Stimulated activated naive CD8-positive, alpha-beta T cell treated with anti-CD3 and anti-CD28 coated beads, Interleukin-15, amount 100 ng/mL, for 72 hours (primary cell): ENCODE measurements at regions not wholly inside any gene's neighbourhood (a gene's known extent, or its start where the extent isn't known, plus 50 kb on each side); places are given as distances from the start of the nearest gene placed in this dataset.

Experiments used
- ATAC-seq: fragments of 150-1000 bp; cut with Tn5 transposase; 2 replicates; pipeline ENCODE4 v1.10.0; 2021; ENCODE audit warnings: mild to moderate bottlenecking, moderate library complexity
- DNase-seq, 2 donors: peaks; one replicate each; pipeline ENCODE4 v3.0.0; 2021 to 2022
- H3K27ac Mint-ChIP-seq, 2 donors: one replicate each; pipeline ENCODE4 v1.8.0; 2022; ENCODE audit warnings: mild to moderate bottlenecking in 2 of 2, mixed read lengths in 2 of 2, moderate library complexity in 2 of 2
- H3K27me3 Mint-ChIP-seq: one replicate; pipeline ENCODE4 v1.8.0; 2022; ENCODE audit warnings: mixed read lengths
- H3K4me1 Mint-ChIP-seq: one replicate; pipeline ENCODE4 v1.8.0; 2022; ENCODE audit warnings: mild to moderate bottlenecking, mixed read lengths
- H3K4me3 Mint-ChIP-seq, 2 donors: one replicate each; pipeline ENCODE4 v1.8.0; 2022; ENCODE audit warnings: mild to moderate bottlenecking in 2 of 2, mixed read lengths in 2 of 2, moderate library complexity in 1 of 2
- H3K9me3 Mint-ChIP-seq, 2 donors: one replicate each; pipeline ENCODE4 v1.8.0; 2022; ENCODE audit warnings: mixed read lengths in 2 of 2

DNA sequence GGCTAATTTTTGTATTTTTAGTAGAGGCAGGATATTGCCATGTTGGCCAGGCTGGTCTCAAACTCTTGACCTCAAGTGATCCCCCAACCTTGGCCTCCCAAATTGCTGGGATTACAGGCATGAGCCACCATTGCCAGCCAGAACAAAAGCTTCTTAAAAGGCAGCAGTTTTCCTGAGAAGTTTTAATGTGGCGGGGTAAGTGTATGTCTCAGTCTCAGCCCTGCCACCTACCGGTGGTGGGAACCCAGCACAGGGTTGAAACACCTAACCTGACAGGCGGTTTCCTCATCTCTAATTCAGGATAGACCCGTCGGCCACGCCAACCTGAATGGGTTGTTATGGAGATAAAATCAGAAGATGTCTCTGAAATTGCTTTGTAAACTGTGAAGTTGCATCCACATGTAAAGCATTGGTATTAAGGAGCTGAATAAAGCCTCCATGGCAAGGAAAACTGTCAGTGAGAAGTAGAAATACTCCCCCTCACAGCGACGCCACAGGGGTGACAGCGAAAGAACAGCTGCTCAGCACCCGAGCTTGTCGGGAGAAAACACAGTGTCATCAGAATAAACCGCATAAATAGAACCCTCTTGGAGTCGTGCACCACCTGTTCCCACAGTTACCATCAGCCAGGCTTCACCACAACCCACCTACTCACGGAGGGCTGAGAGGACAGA lies 165.9 kb upstream of the NCAM1 start:
- peak; percentile 64 for ATAC-seq
- Mint-ChIP-seq H3K27me3 (peaks cover 1% of the 10 kb centered on the region), H3K9me3 (no peaks in the 10 kb centered on the region), H3K4me1 (peaks cover 6% of the 10 kb centered on the region), H3K4me3 (no peak overlapping the region), H3K27ac (no peak overlapping the region)
- DNase-seq: peak in 1 of 2 donors; percentile 13

DNA sequence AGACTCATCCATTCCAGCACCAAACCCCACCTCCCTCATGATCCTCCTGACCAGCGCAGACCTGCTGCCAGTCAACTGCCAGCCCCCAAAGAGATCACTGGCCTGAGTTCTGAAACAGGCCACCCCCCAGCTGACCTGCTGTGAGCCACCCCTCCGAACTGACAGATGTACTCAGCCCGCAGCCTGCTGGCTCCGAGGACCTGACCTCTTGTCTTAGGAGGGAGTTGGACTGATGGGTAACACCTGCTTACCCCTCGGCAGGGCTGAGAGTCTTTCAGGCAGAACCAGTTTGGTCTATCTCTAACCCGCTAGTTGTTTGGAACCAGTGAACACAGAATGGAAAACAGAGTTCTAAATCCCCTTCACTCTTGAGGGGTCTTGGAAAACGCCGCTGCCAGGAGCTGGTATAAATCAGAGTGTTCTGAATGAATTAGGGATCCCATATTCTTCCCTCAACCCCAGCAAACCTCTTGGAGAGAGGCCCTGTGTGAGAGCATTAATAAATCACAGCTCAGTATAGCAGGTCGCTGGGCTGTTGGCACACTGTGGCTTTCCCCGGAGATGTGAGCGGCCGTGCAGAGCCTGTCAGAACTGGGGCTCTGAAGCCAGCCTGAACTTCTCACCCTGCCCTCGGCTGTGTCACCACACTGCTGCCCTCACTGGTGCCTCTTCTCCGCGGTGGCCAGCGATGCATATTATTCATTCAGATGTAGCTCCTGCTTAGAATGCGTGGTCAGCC lies 165.1 kb upstream of the NCAM1 start:
- peaks cover 6% of the 10 kb centered on the region for H3K4me1 Mint-ChIP-seq
- no peak overlapping the region for H3K4me3 Mint-ChIP-seq
- ATAC-seq (no peak), DNase-seq (no peak)
- no peak overlapping the region for H3K27ac Mint-ChIP-seq
- peaks cover 8% of the 10 kb centered on the region for H3K27me3 Mint-ChIP-seq
- no peaks in the 10 kb centered on the region for H3K9me3 Mint-ChIP-seq

DNA sequence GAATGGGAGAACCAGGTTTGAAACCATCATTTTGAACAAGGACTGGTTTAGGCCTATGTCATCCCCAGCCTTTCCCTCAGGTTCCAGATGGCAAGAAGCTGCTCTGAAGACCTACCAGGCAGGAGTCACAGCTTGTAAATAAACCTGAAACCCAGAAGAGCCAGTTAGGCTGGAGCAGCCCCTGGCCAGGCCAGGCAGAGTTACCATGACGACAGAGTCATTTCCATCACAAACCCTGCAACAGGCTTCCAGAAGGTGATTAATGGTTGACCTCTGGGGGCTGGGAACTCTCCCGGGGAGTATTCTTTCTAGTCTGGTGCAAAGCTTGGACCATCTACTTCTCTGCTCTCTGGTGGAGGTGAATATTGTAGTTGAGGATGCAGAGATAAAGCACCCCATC lies 164.1 kb upstream of the NCAM1 start:
- ATAC-seq (no peak), DNase-seq (no peak)
- peaks cover 8% of the 10 kb centered on the region for H3K27me3 Mint-ChIP-seq
- no peak overlapping the region for H3K27ac Mint-ChIP-seq
- peaks cover 6% of the 10 kb centered on the region for H3K4me1 Mint-ChIP-seq
- no peaks in the 10 kb centered on the region for H3K9me3 Mint-ChIP-seq
- H3K4me3 Mint-ChIP-seq: no peak overlapping the region

DNA sequence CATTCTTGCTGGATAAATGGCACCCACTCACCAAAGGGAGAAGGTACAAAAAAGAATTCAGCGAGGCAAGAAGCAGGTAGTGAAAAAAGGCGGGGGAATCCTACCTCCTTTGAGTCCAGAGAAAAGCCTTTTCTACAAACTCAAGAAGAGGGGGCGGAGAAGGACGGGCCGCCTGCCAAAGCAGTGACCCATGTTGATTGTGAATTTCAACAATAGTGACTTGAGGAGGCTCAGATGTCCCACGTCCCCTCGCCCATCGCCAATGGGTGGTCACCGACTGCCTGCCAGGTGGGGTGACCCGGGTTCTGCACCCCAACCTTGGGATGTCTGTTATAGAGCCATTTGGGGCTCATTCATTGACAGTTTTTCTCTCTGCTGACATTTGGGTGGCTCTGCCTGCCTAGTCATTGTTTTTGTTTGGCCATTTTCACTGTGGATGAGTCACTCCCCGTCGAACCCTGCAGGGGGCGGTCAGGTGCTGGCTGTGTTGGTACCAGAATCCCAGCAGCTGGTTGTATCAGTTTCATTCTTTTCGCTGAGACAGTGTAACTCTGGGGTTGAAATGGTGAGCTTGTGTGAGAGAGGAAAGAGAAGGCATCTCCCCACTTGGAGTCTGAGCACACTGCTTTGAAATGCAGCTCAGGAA lies 163.4 kb upstream of the NCAM1 start:
- no peak overlapping the region for H3K27ac Mint-ChIP-seq
- DNase-seq (peak; percentile 5 to 26), ATAC-seq (no peak)
- no peaks in the 10 kb centered on the region for H3K9me3 Mint-ChIP-seq
- peaks cover 8% of the 10 kb centered on the region for H3K27me3 Mint-ChIP-seq
- peaks cover 6% of the 10 kb centered on the region for H3K4me1 Mint-ChIP-seq
- no peak overlapping the region for H3K4me3 Mint-ChIP-seq

DNA sequence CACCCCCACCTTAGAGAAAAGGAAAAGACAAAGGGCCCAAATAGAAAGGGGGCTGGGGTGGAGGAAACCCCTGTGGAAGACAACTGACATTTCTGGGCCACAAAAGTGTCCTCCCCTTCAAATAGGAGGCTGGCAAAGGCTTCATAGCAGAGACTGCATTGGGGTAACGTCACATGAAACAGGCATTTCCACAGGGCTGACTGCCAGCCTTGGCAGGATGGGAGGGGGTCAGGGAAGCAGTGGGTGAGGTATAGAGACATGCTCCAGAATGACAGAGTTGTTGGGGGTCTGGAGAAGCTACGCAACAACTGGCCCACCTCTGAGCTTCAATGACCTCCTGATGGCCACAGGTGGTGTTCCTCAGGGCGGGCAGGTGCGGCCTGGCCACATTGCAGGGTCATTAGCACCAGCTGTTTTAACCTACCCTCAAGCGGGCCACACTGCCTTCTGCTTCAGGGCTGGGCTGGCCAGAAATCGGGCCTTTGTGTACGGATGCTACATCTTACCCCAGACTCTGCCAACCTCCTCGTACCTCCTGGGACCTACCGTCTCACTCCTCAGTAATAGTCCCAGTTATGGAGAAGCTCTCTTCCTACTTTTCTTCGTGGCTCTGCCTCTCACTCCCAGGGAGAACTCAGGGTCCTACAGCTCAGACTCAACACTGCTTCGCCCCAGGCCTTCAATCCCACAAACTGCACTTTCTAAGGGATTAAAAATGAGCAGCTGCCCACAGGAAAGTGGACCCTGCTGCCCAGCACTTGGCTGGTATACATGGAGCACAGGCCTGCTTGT lies 160.0 kb upstream of the NCAM1 start:
- Mint-ChIP-seq H3K4me1 (no peaks in the 10 kb centered on the region), H3K27me3 (peaks cover 13% of the 10 kb centered on the region), H3K9me3 (no peaks in the 10 kb centered on the region), H3K4me3 (no peak overlapping the region), H3K27ac (peak overlapping the region in 1 of 2 donors; percentile 49)
- no peak for ATAC-seq
- DNase-seq: no peak

DNA sequence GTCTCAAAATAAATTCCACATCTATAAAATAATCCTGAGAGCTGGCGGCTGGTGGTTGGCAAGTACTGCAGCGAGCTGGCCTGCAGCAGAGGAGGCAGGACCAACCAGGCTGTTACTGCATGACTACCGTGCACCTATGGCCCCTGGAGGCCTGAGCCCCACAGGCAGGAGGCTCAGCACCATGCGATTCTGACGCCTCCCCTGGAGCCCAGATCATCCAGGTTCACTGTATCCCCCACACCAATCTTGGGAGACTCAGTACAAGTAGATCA lies 159.5 kb upstream of the NCAM1 start:
- Mint-ChIP-seq H3K9me3 (no peaks in the 10 kb centered on the region), H3K27me3 (peaks cover 18% of the 10 kb centered on the region), H3K4me1 (no peaks in the 10 kb centered on the region), H3K4me3 (no peak overlapping the region), H3K27ac (no peak overlapping the region)
- DNase-seq (no peak), ATAC-seq (no peak)

DNA sequence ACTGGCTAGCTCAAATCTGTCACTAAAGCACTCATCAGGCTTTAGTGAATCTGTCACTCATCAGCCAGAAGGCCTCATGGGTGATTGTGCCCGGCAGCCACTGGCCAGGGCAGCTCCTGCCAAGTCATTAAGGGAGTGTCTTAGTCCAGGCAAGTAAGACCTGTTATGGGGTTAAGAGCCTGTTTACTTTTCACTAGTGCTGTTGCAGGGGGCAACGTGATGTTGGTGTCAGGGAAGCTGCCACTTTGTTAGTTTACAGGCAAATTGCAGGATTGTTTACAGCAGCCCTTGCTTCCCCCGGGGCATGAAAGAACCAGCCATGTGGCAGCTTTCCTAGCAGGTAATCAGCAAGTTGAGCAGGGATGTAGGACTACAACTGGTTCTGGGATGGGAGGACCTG lies 155.6 kb upstream of the NCAM1 start:
- no peaks in the 10 kb centered on the region for H3K4me1 Mint-ChIP-seq
- H3K4me3 Mint-ChIP-seq: no peak overlapping the region
- peaks cover 19% of the 10 kb centered on the region for H3K27me3 Mint-ChIP-seq
- H3K27ac Mint-ChIP-seq: no peak overlapping the region
- ATAC-seq: no peak
- H3K9me3 Mint-ChIP-seq: no peaks in the 10 kb centered on the region
- no peak for DNase-seq

DNA sequence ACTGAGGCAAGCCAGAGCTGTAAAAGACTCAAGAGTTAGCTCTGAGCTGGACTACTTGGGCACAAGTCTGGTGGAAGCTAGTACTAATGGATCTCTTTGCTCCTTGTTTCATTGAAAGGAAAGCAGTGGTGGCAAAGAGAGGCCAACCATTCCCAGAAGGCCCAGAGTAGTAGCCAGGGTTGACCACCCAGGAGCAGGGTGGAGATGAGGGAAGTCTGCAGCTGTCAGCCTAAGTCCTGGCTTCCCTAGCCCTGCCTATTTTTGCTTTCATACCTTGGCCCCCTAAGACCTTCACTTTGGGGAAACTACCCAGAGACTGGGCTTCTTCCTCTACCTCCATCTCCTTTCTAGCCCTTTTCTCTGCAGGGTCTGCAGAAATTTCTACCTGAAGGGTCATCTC lies 155.0 kb upstream of the NCAM1 start:
- H3K27ac Mint-ChIP-seq: no peak overlapping the region

DNA sequence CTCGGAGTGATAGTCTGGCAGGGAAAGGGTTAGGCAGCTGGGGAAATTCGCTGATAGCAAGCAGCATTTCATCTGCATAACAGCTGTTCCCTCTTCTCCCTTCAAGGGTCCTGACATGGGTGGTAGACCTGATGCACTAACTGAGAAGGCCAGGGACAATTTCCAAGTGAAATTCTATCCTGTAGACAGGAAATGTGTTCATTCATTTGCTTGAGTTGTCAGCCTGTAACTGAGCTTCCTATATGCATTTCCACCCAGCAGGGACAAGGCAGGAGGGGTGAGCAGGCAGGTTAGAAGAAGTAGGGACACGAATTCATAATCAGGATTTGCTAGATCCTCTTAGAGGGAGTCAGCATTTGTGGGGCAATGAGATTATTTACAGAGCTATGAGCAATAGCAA lies 154.3 kb upstream of the NCAM1 start:
- peaks cover 0 to 5% of the 10 kb centered on the region in 2 donors for H3K9me3 Mint-ChIP-seq
- ATAC-seq (no peak), DNase-seq (no peak)
- H3K27ac Mint-ChIP-seq: no peak overlapping the region
- H3K4me1 Mint-ChIP-seq: no peaks in the 10 kb centered on the region
- no peak overlapping the region for H3K4me3 Mint-ChIP-seq
- H3K27me3 Mint-ChIP-seq: peaks cover 16% of the 10 kb centered on the region

More for the DNA sequence above, 155.0 kb upstream of the NCAM1 start:
- H3K9me3 Mint-ChIP-seq: no peaks in the 10 kb centered on the region
- ATAC-seq (no peak), DNase-seq (no peak)
- peaks cover 16% of the 10 kb centered on the region for H3K27me3 Mint-ChIP-seq
- H3K4me1 Mint-ChIP-seq: no peaks in the 10 kb centered on the region
- no peak overlapping the region for H3K4me3 Mint-ChIP-seq

DNA sequence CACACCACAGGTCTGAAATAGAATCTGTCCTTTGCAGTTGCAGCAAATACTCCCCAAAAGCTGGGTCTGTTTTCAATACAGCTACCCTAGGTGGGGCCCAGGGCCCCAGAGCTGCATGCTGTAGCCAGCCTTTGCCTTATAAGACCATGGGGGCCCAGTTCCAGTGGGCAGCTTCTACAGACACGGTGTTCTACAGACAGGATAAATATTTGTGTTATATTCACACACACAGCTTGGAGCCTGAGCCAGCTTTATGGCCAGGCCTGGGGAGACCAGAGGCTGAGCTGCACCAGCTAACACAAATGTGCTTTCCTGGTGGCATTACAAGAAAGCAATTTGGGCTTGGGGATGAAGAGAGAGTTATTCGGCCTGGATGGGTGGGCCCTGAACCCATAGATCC lies 151.8 kb upstream of the NCAM1 start:
- peaks cover 0 to 5% of the 10 kb centered on the region in 2 donors for H3K9me3 Mint-ChIP-seq
- ATAC-seq: no peak
- H3K4me3 Mint-ChIP-seq: no peak overlapping the region
- DNase-seq: no peak
- peaks cover 16% of the 10 kb centered on the region for H3K27me3 Mint-ChIP-seq
- H3K4me1 Mint-ChIP-seq: no peaks in the 10 kb centered on the region
- no peak overlapping the region for H3K27ac Mint-ChIP-seq

DNA sequence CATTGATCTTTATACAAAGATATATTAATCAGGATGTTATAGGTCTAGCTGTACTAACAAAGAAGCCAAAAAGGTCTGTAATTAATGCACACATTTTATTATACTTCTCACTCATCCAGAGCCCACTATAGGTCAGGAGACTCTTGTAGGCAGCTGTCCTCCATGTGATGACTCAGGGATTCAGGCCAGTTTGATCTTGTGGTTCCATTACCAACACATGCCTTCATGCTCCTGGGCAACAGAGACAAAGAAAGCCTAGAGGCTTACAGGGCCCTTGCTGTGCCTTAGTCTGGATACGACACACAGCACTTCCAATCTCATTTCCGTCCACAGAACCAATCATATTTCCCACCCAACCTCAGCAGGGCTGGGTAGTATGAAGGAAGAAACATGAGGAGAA lies 150.3 kb upstream of the NCAM1 start:
- Mint-ChIP-seq H3K27me3 (peaks cover 11% of the 10 kb centered on the region), H3K4me3 (no peak overlapping the region), H3K4me1 (no peaks in the 10 kb centered on the region), H3K27ac (no peak overlapping the region), H3K9me3 (peaks cover 0 to 5% of the 10 kb centered on the region in 2 donors)
- DNase-seq (no peak), ATAC-seq (no peak)

DNA sequence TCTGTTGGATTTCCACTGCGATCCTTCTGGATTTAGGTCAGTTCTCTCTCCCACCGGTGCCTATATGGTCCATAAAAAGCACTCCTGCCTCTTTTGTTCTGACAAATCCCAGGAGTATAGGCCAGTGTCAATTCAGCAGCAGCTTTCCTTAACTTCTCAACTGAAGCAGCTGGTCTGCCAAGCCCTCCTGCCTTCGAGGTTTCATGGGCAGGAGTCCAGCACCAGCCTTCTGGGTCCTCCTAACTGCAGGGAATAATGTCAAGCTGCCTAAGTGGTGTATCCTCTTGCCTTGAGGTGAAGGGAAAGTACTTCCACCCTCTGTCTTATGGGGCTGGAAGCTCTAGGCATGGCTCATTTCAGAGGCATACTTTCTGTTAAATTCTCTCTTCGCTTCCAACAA lies 149.4 kb upstream of the NCAM1 start:
- Mint-ChIP-seq H3K4me1 (no peaks in the 10 kb centered on the region), H3K27me3 (peaks cover 6% of the 10 kb centered on the region), H3K9me3 (peaks cover 0 to 5% of the 10 kb centered on the region in 2 donors), H3K4me3 (no peak overlapping the region), H3K27ac (no peak overlapping the region)
- DNase-seq (no peak), ATAC-seq (no peak)

DNA sequence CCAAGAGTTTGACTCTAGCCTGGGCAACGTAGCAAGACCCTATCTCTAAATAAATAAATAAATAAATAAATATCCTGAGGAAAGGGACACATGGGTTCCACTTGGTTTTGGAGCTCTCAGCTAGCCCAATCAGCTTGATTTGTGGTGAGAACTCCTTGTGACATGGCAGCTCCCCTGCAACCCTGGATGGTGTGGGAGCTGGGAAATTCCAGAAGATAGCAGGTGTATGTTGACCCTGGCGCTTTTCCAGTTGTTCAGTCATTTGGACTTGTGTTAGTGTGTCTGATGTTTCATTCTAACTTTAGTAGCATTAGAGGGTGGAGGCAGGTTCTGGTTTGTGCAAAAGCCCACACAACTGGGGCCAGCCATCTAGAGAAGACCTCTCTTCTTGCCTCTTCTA lies 148.5 kb upstream of the NCAM1 start:
- ATAC-seq (no peak), DNase-seq (no peak)
- Mint-ChIP-seq H3K9me3 (peaks cover 0 to 5% of the 10 kb centered on the region in 2 donors), H3K27me3 (no peaks in the 10 kb centered on the region), H3K4me1 (no peaks in the 10 kb centered on the region), H3K27ac (no peak overlapping the region), H3K4me3 (no peak overlapping the region)

DNA sequence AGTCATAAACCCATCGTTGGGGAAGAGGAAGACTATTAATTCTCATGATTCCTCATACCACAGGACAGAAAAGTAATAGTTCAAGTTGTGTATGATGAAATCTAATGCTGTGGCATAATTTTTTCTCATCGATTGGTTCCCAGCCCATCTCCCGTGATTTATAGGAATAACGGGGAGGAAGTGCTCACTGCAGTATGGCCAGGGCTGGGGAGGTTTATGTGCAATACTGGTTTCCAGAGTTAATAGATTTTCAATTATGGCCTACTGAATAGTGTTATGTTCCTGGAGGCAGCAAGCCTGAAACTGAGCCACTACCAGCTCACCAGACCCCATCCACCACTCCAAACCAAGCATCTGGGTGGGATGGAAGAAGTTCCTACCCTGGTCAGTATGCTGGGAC lies 147.1 kb upstream of the NCAM1 start:
- Mint-ChIP-seq H3K9me3 (peaks cover 0 to 5% of the 10 kb centered on the region in 2 donors), H3K27me3 (no peaks in the 10 kb centered on the region), H3K27ac (no peak overlapping the region), H3K4me1 (no peaks in the 10 kb centered on the region), H3K4me3 (no peak overlapping the region)
- DNase-seq (no peak), ATAC-seq (no peak)

DNA sequence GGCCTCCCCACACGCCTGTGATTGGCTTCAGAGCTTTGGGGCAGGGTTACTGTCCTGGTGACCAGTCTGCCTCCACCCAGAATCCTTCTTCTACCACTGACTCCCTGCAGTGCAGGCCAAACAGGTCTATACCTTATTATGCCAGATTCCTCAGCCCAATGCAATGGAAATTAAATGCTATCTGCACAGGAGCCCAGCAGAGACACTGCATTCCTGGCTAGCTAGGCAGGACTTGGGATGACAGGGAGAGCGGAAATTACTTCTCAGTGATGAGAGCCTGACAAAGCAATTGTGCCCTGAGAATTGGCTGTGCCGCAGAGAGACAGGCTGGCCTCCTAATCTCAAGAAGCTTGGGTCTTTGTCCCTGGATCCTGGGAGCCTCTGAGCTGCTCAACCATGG lies 143.8 kb upstream of the NCAM1 start:
- Mint-ChIP-seq H3K27me3 (no peaks in the 10 kb centered on the region), H3K9me3 (no peaks in the 10 kb centered on the region), H3K27ac (no peak overlapping the region), H3K4me1 (no peaks in the 10 kb centered on the region), H3K4me3 (no peak overlapping the region)
- no peak for DNase-seq
- ATAC-seq: no peak
